HG03103 (cell line): ENCODE measurements at regions not wholly inside any gene's neighbourhood (a gene's known extent, or its start where the extent isn't known, plus 50 kb on each side); places are given as distances from the start of the nearest gene placed in this dataset.

ENCODE experiments used
- ATAC-seq: cut with Tn5 transposase; IDR thresholded peaks from one replicate; pipeline ENCODE4 v1.9.1; 2021; ENCODE audit warnings: low read depth; ENCODE audit not compliant: unreplicated experiment

GRCh38 chr20:57009775-57010174, 256.7 kb downstream of the BMP7 start:
- no peak for ATAC-seq

- ATAC-seq = no peak
Measured at GRCh38 chr20:57012691-57013090, 253.8 kb downstream of the BMP7 start.

- ATAC-seq = no peak
Measured at GRCh38 chr20:57013217-57013616, 253.2 kb downstream of the BMP7 start.

- ATAC-seq = no peak
Measured at GRCh38 chr20:57013741-57014140, 252.7 kb downstream of the BMP7 start.

- ATAC-seq = no peak
Measured at GRCh38 chr20:57020364-57020763, 246.1 kb downstream of the BMP7 start.

- no peak for ATAC-seq
Measured at GRCh38 chr20:57022306-57022705, 244.1 kb downstream of the BMP7 start.

GRCh38 chr20:57023007-57023406, 243.4 kb downstream of the BMP7 start:
- ATAC-seq = no peak

- ATAC-seq = no peak
Measured at GRCh38 chr20:57023997-57024396, 242.4 kb downstream of the BMP7 start.

GRCh38 chr20:57024849-57025248, 241.6 kb downstream of the BMP7 start:
- no peak for ATAC-seq

- no peak for ATAC-seq
Measured at GRCh38 chr20:57025261-57025660, 241.2 kb downstream of the BMP7 start.

- ATAC-seq = no peak
Measured at GRCh38 chr20:57025666-57026224, 240.7 kb downstream of the BMP7 start.

GRCh38 chr20:57027777-57028176, 238.7 kb downstream of the BMP7 start:
- no peak for ATAC-seq

GRCh38 chr20:57030611-57031600, 235.5 kb downstream of the BMP7 start:
- no peak for ATAC-seq

- no peak for ATAC-seq
Measured at GRCh38 chr20:57031867-57032355, 234.5 kb downstream of the BMP7 start.

- ATAC-seq = no peak
Measured at GRCh38 chr20:57032847-57033246, 233.6 kb downstream of the BMP7 start.

- ATAC-seq = no peak
Measured at GRCh38 chr20:57034001-57034400, 232.4 kb downstream of the BMP7 start.

- no peak for ATAC-seq
Measured at GRCh38 chr20:57037689-57038088, 228.8 kb downstream of the BMP7 start.

- no peak for ATAC-seq
Measured at GRCh38 chr20:57038608-57039440, 227.6 kb downstream of the BMP7 start.

- no peak for ATAC-seq
Measured at GRCh38 chr20:57040466-57040865, 226.0 kb downstream of the BMP7 start.

GRCh38 chr20:57040924-57041323, 225.5 kb downstream of the BMP7 start:
- ATAC-seq = no peak

GRCh38 chr20:57043091-57043490, 223.3 kb downstream of the BMP7 start:
- ATAC-seq = no peak
